NCI-H2171 treated with DMSO at 0.1 percent for 48 hours (cell line): ENCODE measurements at regions not wholly inside any gene's neighbourhood (a gene's known extent, or its start where the extent isn't known, plus 50 kb on each side); places are given as distances from the start of the nearest gene placed in this dataset.
"Not testable (repeated sequence)": the region's sequence is repeated elsewhere in the genome, so short reads cannot be mapped to it uniquely, and the experiment has no call there.

ENCODE experiments used
- DNase-seq: peaks from one replicate; lab custom pipeline; 2025; lab: John Stamatoyannopoulos, UW

- no peak for DNase-seq
Observed at GRCh38 chr21:15278279-15278678, 213.5 kb upstream of the NRIP1 start.

GRCh38 chr21:15278851-15279250 is 214.1 kb upstream of the NRIP1 start:
- DNase-seq = no peak

GRCh38 chr21:15279482-15279881 is 214.7 kb upstream of the NRIP1 start:
- no peak for DNase-seq

GRCh38 chr21:15281714-15282113 is 216.9 kb upstream of the NRIP1 start:
- DNase-seq = no peak

GRCh38 chr21:15282665-15283064 is 217.9 kb upstream of the NRIP1 start:
- no peak for DNase-seq

- DNase-seq = no peak
Observed at GRCh38 chr21:15283138-15283537, 218.3 kb upstream of the NRIP1 start.

- no peak for DNase-seq
Observed at GRCh38 chr21:15283789-15284188, 219.0 kb upstream of the NRIP1 start.

- no peak for DNase-seq
Observed at GRCh38 chr21:15285556-15285955, 220.8 kb upstream of the NRIP1 start.

- DNase-seq = no peak
Observed at GRCh38 chr21:15289246-15289645, 224.4 kb upstream of the NRIP1 start.

GRCh38 chr21:15289896-15290841 is 225.4 kb upstream of the NRIP1 start:
- peak; percentile 20 for DNase-seq

- no peak for DNase-seq
Observed at GRCh38 chr21:15291621-15292266, 226.9 kb upstream of the NRIP1 start.

GRCh38 chr21:15293240-15293639 is 228.4 kb upstream of the NRIP1 start:
- DNase-seq = no peak

- DNase-seq = no peak
Observed at GRCh38 chr21:15295875-15296274, 231.1 kb upstream of the NRIP1 start.

- no peak for DNase-seq
Observed at GRCh38 chr21:15297824-15298223, 233.0 kb upstream of the NRIP1 start.

GRCh38 chr21:15298306-15298705 is 233.5 kb upstream of the NRIP1 start:
- no peak for DNase-seq

- not testable (repeated sequence) for DNase-seq
Observed at GRCh38 chr21:15298755-15299154, 234.0 kb upstream of the NRIP1 start.

- no peak for DNase-seq
Observed at GRCh38 chr21:15300131-15300530, 235.3 kb upstream of the NRIP1 start.

- no peak for DNase-seq
Observed at GRCh38 chr21:15301014-15301413, 236.2 kb upstream of the NRIP1 start.

GRCh38 chr21:15301736-15302135 is 236.9 kb upstream of the NRIP1 start:
- DNase-seq = no peak

GRCh38 chr21:15306271-15306670 is 241.5 kb upstream of the NRIP1 start:
- DNase-seq = no peak

GRCh38 chr21:15308333-15308732 is 243.5 kb upstream of the NRIP1 start:
- DNase-seq = no peak

- no peak for DNase-seq
Observed at GRCh38 chr21:15309022-15309590, 244.3 kb upstream of the NRIP1 start.

GRCh38 chr21:15309721-15310120 is 244.9 kb upstream of the NRIP1 start:
- DNase-seq = no peak
